K562 (cell line): ENCODE measurements at regions not wholly inside any gene's neighbourhood (a gene's known extent, or its start where the extent isn't known, plus 50 kb on each side); places are given as distances from the start of the nearest gene placed in this dataset.
A peak's percentile ranks its signal among the peaks of the same experiment; 100 is the strongest.

Experiments
- ARID2 ChIP-seq: fragments of 450-650 bp; IDR thresholded peaks from 2 replicates; pipeline ENCODE4 v1.6.1; 2017; ENCODE audit warnings: antibody characterized with exemption, mild to moderate bottlenecking
- IRF2 ChIP-seq: sonication (generic); formaldehyde crosslinking; IDR thresholded peaks from 2 replicates; pipeline ENCODE4 v1.8.1; 2022; ENCODE audit warnings: mild to moderate bottlenecking, missing genetic modification reagents
- MCM7 ChIP-seq, 2 experiments: fragments of 450-650 bp; IDR thresholded peaks; 2 replicates each; pipeline ENCODE4 v1.6.1; 2016 to 2018
- MGA ChIP-seq: fragments of 450-650 bp; IDR thresholded peaks from 2 replicates; pipeline ENCODE4 v1.6.1; 2016; ENCODE audit warnings: mild to moderate bottlenecking, moderate library complexity
- MYNN ChIP-seq, 2 experiments: sonication (generic); formaldehyde crosslinking in 1 of 2; IDR thresholded peaks; 2 replicates each; pipeline versions ENCODE4 v1.5.0 to v1.6.1; 2016 to 2020; ENCODE audit warnings: antibody characterized with exemption in 1 of 2, missing genetic modification reagents in 1 of 2
- PHF8 ChIP-seq: fragments of 200-600 bp; sonication (generic); IDR thresholded peaks from 2 replicates; pipeline ENCODE4 v1.6.1; 2012; ENCODE audit warnings: mixed run types, mild to moderate bottlenecking, inconsistent platforms, low read length, moderate library complexity, borderline replicate concordance
- POLR2AphosphoS5 ChIP-seq: IDR thresholded peaks from 2 replicates; pipeline ENCODE4 v1.6.1; 2011; ENCODE audit warnings: mild to moderate bottlenecking, low read depth, low read length, moderate library complexity; ENCODE audit not compliant: control insufficient read depth, insufficient read depth
- SETDB1 ChIP-seq: IDR thresholded peaks from one replicate; pipeline ENCODE4 v1.6.1; 2012; ENCODE audit warnings: low read length, control low read depth, inconsistent platforms
- SP1 ChIP-seq: sonication (generic); formaldehyde crosslinking; IDR thresholded peaks from 2 replicates; pipeline ENCODE4 v1.8.1; 2022; ENCODE audit warnings: mild to moderate bottlenecking, missing genetic modification reagents
- TAL1 ChIP-seq: fragments of 450-650 bp; IDR thresholded peaks from 2 replicates; pipeline ENCODE4 v1.6.1; 2016; ENCODE audit warnings: mild to moderate bottlenecking
- TCFL5 ChIP-seq: fragments of 250-450 bp; sonication (Bioruptor Pico); conservative IDR thresholded peaks from 2 replicates; pipeline ENCODE4 v1.6.1; 2021; ENCODE audit warnings: mild to moderate bottlenecking, moderate library complexity, matching md5 sums
- USF1 ChIP-seq: sonication (generic); formaldehyde crosslinking; IDR thresholded peaks from 2 replicates; pipeline ENCODE4 v1.9.0; 2022; ENCODE audit warnings: mild to moderate bottlenecking, missing genetic modification reagents
- ZBTB26 ChIP-seq: fragments of 450-650 bp; formaldehyde crosslinking; IDR thresholded peaks from 2 replicates; pipeline ENCODE4 v1.4.0; 2022; ENCODE audit warnings: missing genetic modification characterization
- ZNF140 ChIP-seq: fragments of 250-450 bp; sonication (Bioruptor Pico); IDR thresholded peaks from 2 replicates; pipeline ENCODE4 v1.8.0; 2021; ENCODE audit warnings: moderate library complexity, mild to moderate bottlenecking, inconsistent platforms
- ZNF740 ChIP-seq, 3 experiments: fragments of 200-800 bp in 1 of 3; sonication (Bioruptor generic) in 1 of 3; sonication (generic) in 1 of 3; formaldehyde crosslinking in 1 of 3; IDR thresholded peaks; 2 replicates each; pipeline versions ENCODE4 v1.6.1 to v1.8.0; 2016 to 2022; ENCODE audit warnings: mild to moderate bottlenecking in 2 of 3, missing compliant biosample characterization in 2 of 3, missing genetic modification characterization in 2 of 3, missing genetic modification reagents in 1 of 3

- TF ChIP-seq ZNF140 (CRISPR knock-in tag), result no peak
- no peak for TF ChIP-seq MGA
- no peak for TF ChIP-seq IRF2
- no peak for TF ChIP-seq SP1
- TF ChIP-seq ZBTB26, result no peak
- TF ChIP-seq MCM7 (IDR thresholded peaks at IDR 0.05), result no peak
- no peak for TF ChIP-seq ZNF740 (CRISPR knock-in tag; IDR thresholded peaks at IDR 0.05)
- no peak for TF ChIP-seq ZNF740 (tag; IDR thresholded peaks at IDR 0.05)
- TF ChIP-seq TCFL5 (CRISPR knock-in tag), result no peak
- no peak for TF ChIP-seq SETDB1
- TF ChIP-seq POLR2AphosphoS5, result no peak
- TF ChIP-seq MYNN (IDR thresholded peaks at IDR 0.05), result no peak
- TF ChIP-seq MYNN (CRISPR knock-in tag; IDR thresholded peaks at IDR 0.05), result no peak
- TF ChIP-seq PHF8, result no peak
- no peak for TF ChIP-seq ARID2
- 0 out of 2 replicates have a peak, but pooled peaks have one; percentile 6 for TF ChIP-seq TAL1
- TF ChIP-seq USF1 (CRISPR knock-in tag), result no peak
Observed at GRCh38 chrX:40240844-40241243, 143.1 kb upstream of the BCOR start (continued).
